Mesenchymal stem cell (in vitro differentiated cells and primary cell): ENCODE measurements at regions not wholly inside any gene's neighbourhood (a gene's known extent, or its start where the extent isn't known, plus 50 kb on each side); places are given as distances from the start of the nearest gene placed in this dataset.

Experiments
- DNase-seq: peaks from one replicate; pipeline ENCODE4 v3.0.0-alpha.2; 2013
- H2AFZ ChIP-seq: one replicate; pipeline ENCODE4 v1.6.1; 2013; ENCODE audit warnings: low read depth, mild to moderate bottlenecking, control low read depth, inconsistent platforms, low read length, moderate library complexity
- H2AK5ac ChIP-seq: 2 replicates; pipeline ENCODE4 v1.6.1; 2013; ENCODE audit warnings: low read length, moderate library complexity, mild to moderate bottlenecking, inconsistent platforms; ENCODE audit not compliant: severe bottlenecking
- H2BK120ac ChIP-seq: one replicate; pipeline ENCODE4 v1.6.1; 2013; ENCODE audit warnings: low read depth, mild to moderate bottlenecking, inconsistent platforms, low read length, moderate library complexity
- H2BK12ac ChIP-seq, 2 experiments: one replicate each; pipeline ENCODE4 v1.6.1; 2013; ENCODE audit warnings: inconsistent platforms in 2 of 2, low read length in 2 of 2, mild to moderate bottlenecking in 2 of 2, moderate library complexity in 2 of 2, control low read depth in 1 of 2
- H2BK15ac ChIP-seq: one replicate; pipeline ENCODE4 v1.6.1; 2013; ENCODE audit warnings: mild to moderate bottlenecking, low read depth, inconsistent platforms; ENCODE audit not compliant: poor library complexity, severe bottlenecking
- H2BK5ac ChIP-seq: 2 replicates; pipeline ENCODE4 v1.6.1; 2013; ENCODE audit warnings: low read depth, mild to moderate bottlenecking, low read length, control low read depth, inconsistent platforms; ENCODE audit not compliant: poor library complexity, severe bottlenecking
- H3K14ac ChIP-seq, 2 experiments: one replicate each; pipeline ENCODE4 v1.6.1; 2013; ENCODE audit warnings: inconsistent platforms in 2 of 2, low read length in 2 of 2, control low read depth in 1 of 2, mild to moderate bottlenecking in 1 of 2, moderate library complexity in 1 of 2
- H3K18ac ChIP-seq, 2 experiments: one replicate each; pipeline ENCODE4 v1.6.1; 2013; ENCODE audit warnings: inconsistent platforms in 2 of 2, low read length in 2 of 2, control low read depth in 1 of 2, low read depth in 1 of 2, mild to moderate bottlenecking in 1 of 2
- H3K23ac ChIP-seq, 2 experiments: one replicate each; pipeline ENCODE4 v1.6.1; 2013; ENCODE audit warnings: inconsistent platforms in 2 of 2, low read length in 2 of 2, mild to moderate bottlenecking in 2 of 2, moderate library complexity in 2 of 2, control low read depth in 1 of 2
- H3K27ac ChIP-seq: 2 replicates; pipeline ENCODE4 v1.5.1; 2013; ENCODE audit warnings: mild to moderate bottlenecking, moderate library complexity, low read length, control low read depth, inconsistent platforms; ENCODE audit not compliant: poor library complexity, severe bottlenecking
- H3K27me3 ChIP-seq, 2 experiments: 2 replicates each; pipeline versions ENCODE4 v1.6.1 to v1.7.0; 2013; ENCODE audit warnings: low read length in 2 of 2, mild to moderate bottlenecking in 2 of 2, moderate library complexity in 2 of 2, control low read depth in 1 of 2, inconsistent platforms in 1 of 2; ENCODE audit not compliant: control insufficient read depth in 1 of 2, insufficient read depth in 1 of 2
- H3K36me3 ChIP-seq, 2 experiments: 2 replicates each; pipeline versions ENCODE4 v1.6.1 to v1.7.0; 2013; ENCODE audit warnings: low read length in 2 of 2, control low read depth in 1 of 2, inconsistent platforms in 1 of 2, low read depth in 1 of 2, mild to moderate bottlenecking in 1 of 2; ENCODE audit not compliant: insufficient read depth in 2 of 2, control insufficient read depth in 1 of 2
- H3K4ac ChIP-seq, 2 experiments: one replicate each; pipeline ENCODE4 v1.6.1; 2013; ENCODE audit warnings: inconsistent platforms in 2 of 2, low read length in 2 of 2, mild to moderate bottlenecking in 2 of 2, moderate library complexity in 2 of 2, control low read depth in 1 of 2, low read depth in 1 of 2
- H3K4me1 ChIP-seq: 2 replicates; pipeline ENCODE4 v1.6.1; 2013; ENCODE audit warnings: low read depth, low read length, control low read depth; ENCODE audit not compliant: control insufficient read depth, insufficient read depth
- H3K4me2 ChIP-seq: 2 replicates; pipeline ENCODE4 v1.6.1; 2013; ENCODE audit warnings: low read length, mild to moderate bottlenecking, inconsistent platforms; ENCODE audit not compliant: poor library complexity, severe bottlenecking
- H3K4me3 ChIP-seq, 2 experiments: 2 replicates each; pipeline versions ENCODE4 v1.5.1 to v1.7.0; 2013; ENCODE audit warnings: low read length in 2 of 2, mild to moderate bottlenecking in 2 of 2, control low read depth in 1 of 2, low read depth in 1 of 2; ENCODE audit not compliant: insufficient read depth in 1 of 2
- H3K79me1 ChIP-seq: replicated peaks from 2 replicates; pipeline ENCODE4 v1.6.1; 2013; ENCODE audit warnings: mild to moderate bottlenecking, control low read depth, low read length, inconsistent platforms; ENCODE audit not compliant: poor library complexity, severe bottlenecking
- H3K9ac ChIP-seq: 2 replicates; pipeline ENCODE4 v1.7.0; 2013; ENCODE audit warnings: mild to moderate bottlenecking, low read length, moderate library complexity
- H3K9me3 ChIP-seq: 2 replicates; pipeline ENCODE4 v1.7.0; 2013; ENCODE audit warnings: mild to moderate bottlenecking, low read length; ENCODE audit not compliant: control insufficient read depth
- H4K8ac ChIP-seq: one replicate; pipeline ENCODE4 v1.6.1; 2013; ENCODE audit warnings: inconsistent platforms, mild to moderate bottlenecking, low read length, moderate library complexity
- H4K91ac ChIP-seq: one replicate; pipeline ENCODE4 v1.6.1; 2013; ENCODE audit warnings: mild to moderate bottlenecking, low read length, inconsistent platforms
- WGBS: methylation state at CpG from one replicate; pipeline ENCODE4 v1.1.7; 2013; ENCODE audit warnings: mixed read lengths; 5-methylcytosine and 5-hydroxymethylcytosine counted together

- Histone ChIP-seq H3K79me1 (no peaks in the 10 kb centered on the region), H2AK5ac (no peak overlapping the region), H3K4me1 (no peaks in the 10 kb centered on the region), H2BK15ac (no peak overlapping the region), H3K4ac (no peak overlapping the region), H3K14ac (no peak overlapping the region), H3K9ac (no peak overlapping the region), H2BK12ac (no peak overlapping the region), H3K23ac (no peak overlapping the region), H3K36me3 (no peaks in the 10 kb centered on the region), H3K9me3 (peaks cover 3% of the 10 kb centered on the region), H3K18ac (no peak overlapping the region), H2BK120ac (no peak overlapping the region), H4K8ac (no peak overlapping the region), H3K27me3 (no peaks in the 10 kb centered on the region), H3K4me3 (no peak overlapping the region), H2BK5ac (no peak overlapping the region), H4K91ac (no peak overlapping the region), H2AFZ (no peak overlapping the region), H3K27ac (no peak overlapping the region), H3K4me2 (no peak overlapping the region)
- no peak for DNase-seq
- 90% methylated on average over 4 of the region's 7 CpGs for WGBS
These were observed 249.8 kb downstream of the VRK1 start for GRCh38 chr14:97046967-97047366.

- Histone ChIP-seq H3K4ac (no peak overlapping the region), H4K8ac (no peak overlapping the region), H3K4me1 (no peaks in the 10 kb centered on the region), H3K27me3 (no peaks in the 10 kb centered on the region), H3K36me3 (no peaks in the 10 kb centered on the region), H2AK5ac (no peak overlapping the region), H3K79me1 (no peaks in the 10 kb centered on the region), H2AFZ (no peak overlapping the region), H3K27ac (no peak overlapping the region), H2BK120ac (no peak overlapping the region), H2BK15ac (no peak overlapping the region), H2BK5ac (no peak overlapping the region), H3K18ac (no peak overlapping the region), H3K9me3 (no peaks in the 10 kb centered on the region), H3K9ac (no peak overlapping the region), H3K14ac (no peak overlapping the region), H2BK12ac (no peak overlapping the region), H4K91ac (no peak overlapping the region), H3K4me2 (no peak overlapping the region), H3K23ac (no peak overlapping the region), H3K4me3 (no peak overlapping the region)
- no peak for DNase-seq
These were observed 254.8 kb downstream of the VRK1 start for GRCh38 chr14:97052001-97052400.

- no peak overlapping the region for H2BK5ac ChIP-seq
- H3K4ac ChIP-seq, result no peak overlapping the region
- no peak overlapping the region for H3K4me3 ChIP-seq
- H3K18ac ChIP-seq, result no peak overlapping the region
- DNase-seq, result no peak
- H2BK120ac ChIP-seq, result no peak overlapping the region
- H3K23ac ChIP-seq, result no peak overlapping the region
- H3K27me3 ChIP-seq, result no peaks in the 10 kb centered on the region
- no peak overlapping the region for H3K14ac ChIP-seq
- H4K8ac ChIP-seq, result no peak overlapping the region
- H3K36me3 ChIP-seq, result no peaks in the 10 kb centered on the region
- no peak overlapping the region for H4K91ac ChIP-seq
- H2BK15ac ChIP-seq, result no peak overlapping the region
- 78% methylated on average over 9 of the region's 9 CpGs for WGBS
- no peaks in the 10 kb centered on the region for H3K9me3 ChIP-seq
- H2AFZ ChIP-seq, result no peak overlapping the region
- no peak overlapping the region for H2AK5ac ChIP-seq
- no peak overlapping the region for H3K27ac ChIP-seq
- no peaks in the 10 kb centered on the region for H3K4me1 ChIP-seq
- H2BK12ac ChIP-seq, result no peak overlapping the region
- no peak overlapping the region for H3K9ac ChIP-seq
- no peak overlapping the region for H3K4me2 ChIP-seq
- H3K79me1 ChIP-seq, result no peaks in the 10 kb centered on the region
These were observed 256.8 kb downstream of the VRK1 start for GRCh38 chr14:97053941-97054340.

GRCh38 chr14:97055355-97055754 is 258.2 kb downstream of the VRK1 start:
- no peaks in the 10 kb centered on the region for H3K36me3 ChIP-seq
- no peaks in the 10 kb centered on the region for H3K27me3 ChIP-seq
- no peaks in the 10 kb centered on the region for H3K9me3 ChIP-seq
- H2BK12ac ChIP-seq, result no peak overlapping the region
- H4K91ac ChIP-seq, result no peak overlapping the region
- H2BK120ac ChIP-seq, result no peak overlapping the region
- H3K4me3 ChIP-seq, result no peak overlapping the region
- no peak overlapping the region for H4K8ac ChIP-seq
- H3K4me2 ChIP-seq, result no peak overlapping the region
- H2BK15ac ChIP-seq, result no peak overlapping the region
- H3K23ac ChIP-seq, result no peak overlapping the region
- WGBS, result 71% methylated on average over 9 of the region's 9 CpGs
- no peak overlapping the region for H3K4ac ChIP-seq
- no peak overlapping the region for H2AK5ac ChIP-seq
- H2AFZ ChIP-seq, result no peak overlapping the region
- no peak for DNase-seq
- H3K9ac ChIP-seq, result no peak overlapping the region
- H3K27ac ChIP-seq, result no peak overlapping the region
- H2BK5ac ChIP-seq, result no peak overlapping the region
- no peak overlapping the region for H3K18ac ChIP-seq
- no peak overlapping the region for H3K14ac ChIP-seq
- no peaks in the 10 kb centered on the region for H3K4me1 ChIP-seq
- H3K79me1 ChIP-seq, result no peaks in the 10 kb centered on the region
